ENCODE measurements at regions not wholly inside any gene's neighbourhood (a gene's known extent, or its start where the extent isn't known, plus 50 kb on each side); places are given as distances from the start of the nearest gene placed in this dataset.

GRCh38 chr4:125497861-125498260 lies 183.1 kb downstream of the FAT4 start:
- TF ChIP-seq CTCF (IDR thresholded peaks at IDR 0.05) (no peak), ZFX (IDR thresholded peaks at IDR 0.05; ENCODE audit: borderline replicate concordance) (no peak)

Data from 22Rv1 (cell line).